ENCODE measurements at regions not wholly inside any gene's neighbourhood (a gene's known extent, or its start where the extent isn't known, plus 50 kb on each side); places are given as distances from the start of the nearest gene placed in this dataset.

- DNase-seq: no peak
These were observed 613.3 kb upstream of the PLXNA2 start for GRCh38 chr1:208857465-208857864.

DNA sequence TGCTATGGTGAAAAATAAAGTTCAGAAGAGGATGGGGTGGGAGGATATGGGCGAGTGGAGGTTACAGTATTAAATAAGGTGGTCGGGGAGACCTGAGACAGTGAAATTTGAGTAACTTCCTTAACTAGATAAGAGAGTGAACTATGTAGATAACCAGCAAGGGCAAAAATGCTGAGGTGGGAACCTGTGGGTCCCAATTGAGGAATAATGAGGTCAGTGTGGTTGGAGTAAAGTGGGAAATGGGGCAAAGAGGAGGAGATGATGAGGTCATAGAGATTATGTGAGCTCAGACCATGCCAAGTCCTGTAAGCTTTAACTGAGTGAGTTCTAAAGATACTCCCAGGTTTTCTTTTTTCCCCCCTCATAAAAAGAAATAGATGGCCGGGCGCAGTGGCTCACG is 614.6 kb upstream of the PLXNA2 start:
- DNase-seq: no peak

GRCh38 chr1:208864366-208864965 is 620.3 kb upstream of the PLXNA2 start:
- no peak for DNase-seq

GRCh38 chr1:208866386-208866955 is 622.3 kb upstream of the PLXNA2 start:
- DNase-seq: no peak

DNA sequence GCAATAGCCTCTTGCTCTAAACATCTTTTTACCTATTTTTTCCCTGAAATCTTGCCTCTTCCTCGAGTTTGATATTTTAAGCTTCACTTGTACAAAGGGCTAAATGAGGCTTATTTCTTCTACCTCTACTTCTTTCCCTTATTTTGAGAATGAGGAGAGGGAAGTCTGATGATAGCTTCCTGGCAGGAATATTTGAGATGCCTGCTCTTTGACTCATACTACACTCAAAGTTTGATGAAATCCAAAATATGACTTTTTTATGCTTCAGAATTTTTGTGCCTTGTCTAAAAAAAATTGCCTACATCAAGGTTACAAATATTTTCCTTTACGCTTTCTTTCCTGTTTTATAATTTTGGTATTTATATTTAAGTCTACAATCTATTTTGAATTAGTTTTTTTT is 624.4 kb upstream of the PLXNA2 start:
- DNase-seq: no peak

- DNase-seq: no peak
These were observed 630.7 kb upstream of the PLXNA2 start for GRCh38 chr1:208874915-208875314.

DNA sequence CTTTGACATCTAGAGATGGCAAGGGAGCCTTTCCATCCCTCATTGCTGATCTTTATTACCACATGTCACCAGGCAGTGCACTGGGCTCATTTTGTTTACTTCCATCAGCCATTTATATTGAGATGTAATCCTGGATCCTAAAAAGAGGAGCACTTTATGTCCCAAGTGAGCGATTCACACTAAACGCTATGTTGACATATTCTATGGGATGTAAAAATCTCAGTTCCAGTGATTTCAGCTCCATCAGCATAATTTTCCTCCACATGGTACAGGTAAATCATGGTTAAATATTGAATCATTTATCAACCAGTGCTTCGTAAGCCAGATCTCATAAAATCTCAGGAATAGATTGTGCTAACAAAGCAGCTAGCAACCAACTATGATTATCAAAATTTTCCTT is 634.8 kb upstream of the PLXNA2 start:
- DNase-seq: no peak

GRCh38 chr1:208880433-208881100 is 636.4 kb upstream of the PLXNA2 start:
- DNase-seq: no peak

- no peak for DNase-seq
These were observed 640.9 kb upstream of the PLXNA2 start for GRCh38 chr1:208885060-208885459.

DNA sequence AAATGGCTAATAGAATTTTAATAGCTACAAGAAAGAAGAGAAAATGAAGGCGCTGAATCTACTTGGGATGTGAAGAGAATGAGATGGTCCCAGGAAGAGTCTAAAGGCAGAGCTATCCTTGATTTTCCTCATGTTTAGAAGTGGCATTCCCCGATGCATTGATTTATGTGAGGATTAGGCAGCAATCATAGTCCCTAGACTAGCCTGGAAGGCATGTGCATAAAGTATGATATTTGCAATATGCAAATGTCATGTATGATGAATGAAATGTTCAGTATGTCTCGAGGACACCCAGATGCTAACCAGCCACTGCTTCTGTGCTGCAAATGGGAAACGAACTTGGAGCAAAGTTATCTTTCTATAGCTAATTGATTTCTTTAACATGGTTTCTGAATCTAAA is 641.5 kb upstream of the PLXNA2 start:
- DNase-seq: no peak

- DNase-seq: no peak
These were observed 644.2 kb upstream of the PLXNA2 start for GRCh38 chr1:208888376-208888775.

DNA sequence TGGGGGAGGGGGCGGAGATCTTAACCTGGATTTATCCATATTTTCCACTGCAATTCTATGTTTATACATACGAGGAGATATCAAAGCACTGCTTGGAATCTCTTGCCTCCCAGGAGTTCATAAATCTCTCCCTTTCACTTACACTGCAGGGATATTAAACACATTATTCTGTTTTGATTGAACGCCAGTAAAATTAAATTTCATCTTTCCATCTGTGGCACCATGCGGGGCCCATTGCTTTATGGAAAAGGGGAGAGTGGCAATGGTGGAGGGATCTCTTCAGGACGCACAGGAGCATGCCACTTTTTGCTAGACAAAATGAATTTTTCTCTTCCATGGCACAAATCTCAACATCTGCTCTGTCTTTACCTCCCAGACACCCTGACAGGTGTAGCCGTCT is 648.0 kb upstream of the PLXNA2 start:
- DNase-seq: no peak

DNA sequence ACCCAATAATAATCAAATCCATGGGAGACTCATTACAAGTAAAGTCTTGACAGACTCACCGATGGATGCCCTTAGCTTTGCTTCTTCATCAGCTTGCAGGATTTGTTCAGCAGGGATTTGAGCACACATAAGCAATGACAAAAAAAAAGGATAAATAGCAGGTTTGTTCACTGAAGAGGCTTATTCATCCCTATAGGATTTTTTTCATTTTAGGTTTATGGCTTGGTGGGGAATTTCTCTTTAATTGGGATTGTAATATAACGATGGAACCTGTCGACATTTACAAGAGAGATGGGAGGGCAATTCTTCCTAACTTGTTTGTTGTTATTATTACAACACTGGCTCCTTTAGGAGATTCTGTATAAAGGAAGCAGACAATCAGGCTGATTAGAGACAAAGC is 649.1 kb upstream of the PLXNA2 start:
- DNase-seq: no peak

- DNase-seq: no peak
These were observed 651.0 kb upstream of the PLXNA2 start for GRCh38 chr1:208895181-208895580.

- DNase-seq: no peak
These were observed 651.6 kb upstream of the PLXNA2 start for GRCh38 chr1:208895820-208896219.

DNA sequence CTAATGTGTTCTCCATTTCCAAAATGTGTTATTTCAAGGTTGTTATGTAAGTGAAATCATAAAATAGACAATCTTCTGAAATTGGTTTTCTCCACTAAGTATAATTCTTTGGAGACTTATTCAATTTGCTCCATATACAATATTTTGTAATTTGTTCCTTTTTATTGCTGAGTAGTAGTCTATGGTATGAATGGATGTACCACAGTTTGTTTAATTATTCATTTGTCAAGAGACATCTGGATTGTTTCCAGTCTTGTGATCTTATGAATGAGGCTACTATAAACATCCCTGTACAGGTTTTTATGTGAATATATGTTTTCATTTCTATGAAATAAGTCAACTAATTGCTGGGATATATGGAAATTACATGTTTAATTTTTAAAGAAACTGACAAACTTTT is 652.6 kb upstream of the PLXNA2 start:
- no peak for DNase-seq

GRCh38 chr1:208899438-208899837 is 655.3 kb upstream of the PLXNA2 start:
- no peak for DNase-seq

DNA sequence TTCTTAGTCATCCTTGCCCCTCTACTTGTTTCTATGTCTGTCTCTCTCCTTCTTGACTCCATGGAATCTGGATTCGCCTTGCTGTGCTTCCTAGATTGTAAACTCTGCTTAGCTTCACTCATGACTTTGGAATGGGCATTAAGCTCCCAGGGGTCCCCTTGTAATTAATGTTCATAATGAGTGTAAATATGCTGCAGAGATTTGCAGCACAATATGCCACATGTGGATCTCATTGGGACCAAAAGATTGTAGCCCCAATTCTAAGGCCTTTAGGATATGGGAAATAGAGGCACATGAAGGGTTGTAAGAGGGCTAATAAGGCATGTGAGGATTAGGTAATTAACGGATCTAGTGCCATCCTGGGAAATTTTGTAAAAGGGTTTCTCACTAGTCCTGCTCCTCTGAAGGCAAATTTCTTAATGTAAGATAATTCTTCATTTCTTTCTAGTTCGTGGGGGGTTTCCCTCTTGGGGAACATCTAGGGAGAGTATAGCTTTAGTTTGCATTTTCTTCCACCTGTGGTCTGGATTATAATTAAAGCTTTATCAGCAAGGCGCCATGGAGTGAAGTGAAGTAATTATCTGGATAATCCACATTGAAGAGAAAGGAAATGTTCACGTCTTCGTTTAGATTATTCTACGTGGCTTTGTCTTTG is 659.2 kb upstream of the PLXNA2 start:
- DNase-seq: no peak

GRCh38 chr1:208907790-208908189 is 663.6 kb upstream of the PLXNA2 start:
- DNase-seq: no peak

DNA sequence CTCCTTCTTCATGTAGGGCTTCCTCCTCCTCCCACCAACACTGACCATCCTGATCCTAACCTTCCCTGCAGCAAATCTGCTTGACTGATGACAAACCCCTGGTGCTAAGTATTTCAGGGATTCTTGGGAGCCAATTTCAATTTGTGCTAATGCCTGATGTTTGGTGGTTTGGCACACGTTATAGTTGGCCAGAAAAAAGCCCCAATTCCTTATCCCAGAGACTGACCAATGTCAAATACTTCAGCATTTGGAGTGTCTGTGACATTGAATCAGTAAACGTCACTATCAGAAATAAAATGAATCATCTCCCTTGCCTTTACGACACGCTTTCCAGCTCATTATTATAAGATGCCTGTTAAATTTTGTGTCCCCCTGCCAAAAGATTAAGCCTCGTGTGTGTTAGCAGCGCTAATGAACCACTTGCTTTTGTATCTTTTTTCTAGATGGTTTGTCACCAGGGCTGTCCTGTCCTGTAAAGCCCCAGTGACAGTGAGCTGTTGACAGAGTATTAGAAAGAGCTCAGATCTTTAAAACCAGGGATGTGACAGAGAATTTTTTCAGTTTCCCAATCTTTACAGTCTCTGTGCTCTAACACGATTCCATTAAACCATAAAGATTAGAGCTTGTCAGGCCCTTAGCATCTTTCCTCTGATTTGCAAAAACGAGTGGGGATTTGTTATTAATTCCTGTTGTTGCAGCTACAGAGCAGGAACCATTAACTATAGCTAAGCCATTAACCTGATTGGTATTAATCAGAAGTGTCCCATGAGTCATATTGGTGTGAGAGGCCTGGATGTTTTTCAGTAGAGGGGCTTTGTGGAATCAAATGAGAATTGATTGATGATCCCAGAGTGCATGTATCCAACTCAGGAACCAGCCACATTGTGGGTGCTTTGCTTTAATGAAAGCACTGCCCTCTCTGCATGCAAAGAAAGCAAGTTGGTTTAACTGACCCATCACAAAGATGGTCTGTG is 665.1 kb upstream of the PLXNA2 start:
- DNase-seq: no peak

- DNase-seq: no peak
These were observed 666.0 kb upstream of the PLXNA2 start for GRCh38 chr1:208910161-208910560.

GRCh38 chr1:208917281-208917680 is 666.2 kb upstream of the CAMK1G start:
- no peak for DNase-seq

- DNase-seq: no peak
These were observed 665.8 kb upstream of the CAMK1G start for GRCh38 chr1:208917723-208918122.
